ENCODE measurements at regions not wholly inside any gene's neighbourhood (a gene's known extent, or its start where the extent isn't known, plus 50 kb on each side); places are given as distances from the start of the nearest gene placed in this dataset.

GRCh38 chr12:4031703-4032291 lies 158.6 kb upstream of the PARP11 start:
- no peak overlapping the region for H3K27ac Mint-ChIP-seq
- H3K27me3 ChIP-seq (ENCODE audit: insufficient read depth), result peaks cover 12% of the 10 kb centered on the region; the same call in 1 of the 2 replicates

DNA sequence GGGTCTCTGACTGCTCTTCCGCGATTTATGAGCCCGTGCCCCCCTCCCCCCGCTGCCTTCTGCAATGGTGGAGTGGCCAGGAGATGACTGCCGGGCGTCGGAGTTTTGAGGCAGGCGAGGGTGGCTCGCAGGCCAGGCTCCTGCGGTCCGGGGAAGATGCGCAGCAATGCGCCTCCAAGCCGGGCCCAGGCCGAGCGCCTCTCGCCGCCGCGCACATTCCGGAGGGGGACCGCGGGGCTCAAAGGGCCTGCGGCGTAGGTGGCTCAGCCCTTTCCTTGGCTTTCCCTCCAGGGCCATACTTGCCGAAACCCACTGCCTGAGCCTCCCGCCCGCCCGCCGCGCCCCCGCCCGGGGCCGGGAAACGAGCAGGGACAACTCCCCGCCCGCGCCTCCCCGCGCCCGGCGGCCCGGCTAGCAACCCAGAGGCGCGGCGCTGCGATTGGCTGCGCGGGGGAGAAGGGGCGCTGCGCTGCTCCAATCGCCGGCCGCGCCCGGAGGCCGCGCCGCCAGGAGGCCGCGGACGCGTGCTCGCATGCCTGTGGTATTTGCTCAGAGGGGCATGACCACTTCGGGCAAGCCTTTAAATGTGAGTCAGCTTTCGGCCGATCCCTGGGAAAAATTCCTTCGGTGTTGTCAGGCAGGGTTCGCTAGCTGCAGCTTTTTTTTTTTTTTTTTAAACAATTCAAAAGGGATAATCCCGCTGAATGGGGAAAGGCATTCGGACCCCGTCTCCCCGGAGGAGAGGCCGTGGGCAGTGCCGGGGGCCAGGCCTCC lies 157.9 kb upstream of the PARP11 start:
- Mint-ChIP-seq H3K27me3 (ENCODE audit: insufficient read depth, low read depth, poor library complexity) (peaks cover 33% of the 10 kb centered on the region), H3K4me3 (no peak overlapping the region; the same call in 2 of the 3 replicates), H3K27ac (no peak overlapping the region), H3K9me3 (peaks cover 8% of the 10 kb centered on the region; the same call in 2 of the 3 replicates), H3K4me1 (peaks cover 49% of the 10 kb centered on the region), H3K36me3 (ENCODE audit: low read depth) (peaks cover 15% of the 10 kb centered on the region)
- Histone ChIP-seq H3K27me3 (ENCODE audit: insufficient read depth) (peaks cover 12% of the 10 kb centered on the region; the same call in 1 of the 2 replicates), H3K79me2 (replicated peaks; ENCODE audit: insufficient read depth) (no peaks in the 10 kb centered on the region), H4K20me1 (replicated peaks; ENCODE audit: insufficient read depth) (no peaks in the 10 kb centered on the region), H3K4me2 (peak overlapping the region; percentile 68), H3K4me1 (ENCODE audit: insufficient read depth) (peaks cover 26% of the 10 kb centered on the region), H3K36me3 (ENCODE audit: insufficient read depth) (no peaks in the 10 kb centered on the region), H2AFZ (no peak overlapping the region), H3K9me2 (ENCODE audit: insufficient read depth) (0 out of 2 replicates have a peak, but pooled peaks cover 5% of the 10 kb centered on the region), H3K4me3 (peak overlapping the region; percentile 35), H3F3A (replicated peaks; ENCODE audit: low read depth) (peaks cover 28% of the 10 kb centered on the region; the same call in 1 of the 2 replicates), H3K27ac (ENCODE audit: low read depth) (peak overlapping the region; percentile 94)
- peak; percentile 97 for DNase-seq (ENCODE audit: low spot score)
- TF ChIP-seq POLR2AphosphoS5 (IDR thresholded peaks at IDR 0.05; ENCODE audit: low read depth), result 0 out of 2 replicates have a peak, but pooled peaks have one; percentile 31
- TF ChIP-seq ZNF331 (CRISPR knock-in tag; IDR thresholded peaks at IDR 0.05; ENCODE audit: low read depth), result no peak
- no peak for TF ChIP-seq EZH2 (IDR thresholded peaks at IDR 0.05; ENCODE audit: low read depth, unreplicated experiment)
- peak; percentile 59 for TF ChIP-seq CREB1 (CRISPR knock-in tag; IDR thresholded peaks at IDR 0.05; ENCODE audit: low read depth)
- no peak for TF ChIP-seq STAT1 (IDR thresholded peaks at IDR 0.05; ENCODE audit: unreplicated experiment)
- ATAC-seq, result peak; percentile 93

More at GRCh38 chr12:4031703-4032291, 158.6 kb upstream of the PARP11 start:
- peaks cover 11% of the 10 kb centered on the region; the same call in 2 of the 3 replicates for H3K9me3 Mint-ChIP-seq
- no peaks in the 10 kb centered on the region for H3K36me3 ChIP-seq (ENCODE audit: insufficient read depth)
- H3F3A ChIP-seq (replicated peaks; ENCODE audit: low read depth), result peaks cover 21% of the 10 kb centered on the region; the same call in 1 of the 2 replicates
- peaks cover 35% of the 10 kb centered on the region for H3K27me3 Mint-ChIP-seq (ENCODE audit: insufficient read depth, low read depth, poor library complexity)
- H3K36me3 Mint-ChIP-seq (ENCODE audit: low read depth), result peaks cover 17% of the 10 kb centered on the region
- no peak overlapping the region for H2AFZ ChIP-seq
- H3K79me2 ChIP-seq (replicated peaks; ENCODE audit: insufficient read depth), result no peaks in the 10 kb centered on the region
- peak overlapping the region; percentile 94 for H3K27ac ChIP-seq (ENCODE audit: low read depth)
- TF ChIP-seq JUNB (IDR thresholded peaks at IDR 0.05; ENCODE audit: unreplicated experiment) (no peak), EZH2 (IDR thresholded peaks at IDR 0.05; ENCODE audit: low read depth, unreplicated experiment) (no peak), ZNF114 (CRISPR knock-in tag; IDR thresholded peaks at IDR 0.05) (no peak)
- peak overlapping the region; percentile 62; the same call in 1 of the 2 replicates for H3K4me2 ChIP-seq
- no peak overlapping the region for H3K4me3 ChIP-seq
- H4K20me1 ChIP-seq (replicated peaks; ENCODE audit: insufficient read depth), result no peaks in the 10 kb centered on the region
- ATAC-seq (peak; percentile 5), DNase-seq (ENCODE audit: low spot score) (no peak)
- peaks cover 19% of the 10 kb centered on the region for H3K4me1 ChIP-seq (ENCODE audit: insufficient read depth)
- H3K4me1 Mint-ChIP-seq, result peaks cover 42% of the 10 kb centered on the region
- H3K4me3 Mint-ChIP-seq, result no peak overlapping the region; the same call in 2 of the 3 replicates
- H3K9me2 ChIP-seq (ENCODE audit: insufficient read depth), result 0 out of 2 replicates have a peak, but pooled peaks cover 10% of the 10 kb centered on the region

DNA sequence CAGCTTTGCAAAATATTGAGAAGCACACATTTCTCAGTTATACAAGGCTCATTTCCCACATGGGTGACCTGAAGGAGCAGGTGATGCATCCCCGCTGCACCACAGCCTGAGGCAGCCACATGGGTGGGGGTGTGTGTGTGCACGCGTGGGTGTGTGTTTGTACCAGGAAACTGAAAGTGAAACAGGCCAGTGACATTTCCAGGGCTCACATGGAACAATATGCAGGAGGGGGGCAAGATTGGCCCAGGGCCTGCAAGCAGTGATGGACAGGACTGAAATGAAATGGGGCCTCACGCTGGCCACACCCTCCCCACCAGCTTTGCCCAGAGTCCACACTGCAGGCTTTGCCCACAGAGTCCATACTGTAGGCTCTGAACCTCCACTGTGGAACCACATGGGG lies 154.2 kb upstream of the PARP11 start:
- H3K4me2 ChIP-seq, result 0 out of 2 replicates have a peak overlapping the region, but pooled peaks have one; percentile 41
- peaks cover 73% of the 10 kb centered on the region for H3K4me1 Mint-ChIP-seq
- no peak overlapping the region for H3K4me3 Mint-ChIP-seq
- H3F3A ChIP-seq (replicated peaks; ENCODE audit: low read depth), result peaks cover 46% of the 10 kb centered on the region; the same call in 1 of the 2 replicates
- no peaks in the 10 kb centered on the region for H3K36me3 ChIP-seq (ENCODE audit: insufficient read depth)
- 0 out of 2 replicates have a peak, but pooled peaks cover 5% of the 10 kb centered on the region for H3K9me2 ChIP-seq (ENCODE audit: insufficient read depth)
- no peak for ATAC-seq
- H3K27ac Mint-ChIP-seq, result no peak overlapping the region; the same call in 1 of the 2 replicates
- peaks cover 15% of the 10 kb centered on the region for H3K36me3 Mint-ChIP-seq (ENCODE audit: low read depth)
- 0 out of 2 replicates have a peak overlapping the region, but pooled peaks have one; percentile 96 for H3K27ac ChIP-seq (ENCODE audit: low read depth)
- 0 out of 2 replicates have a peak, but pooled peaks cover 7% of the 10 kb centered on the region for H3K27me3 ChIP-seq (ENCODE audit: insufficient read depth)
- peaks cover 47% of the 10 kb centered on the region for H3K27me3 Mint-ChIP-seq (ENCODE audit: insufficient read depth, low read depth, poor library complexity)
- no peak overlapping the region for H2AFZ ChIP-seq
- H3K79me2 ChIP-seq (replicated peaks; ENCODE audit: insufficient read depth), result no peaks in the 10 kb centered on the region
- no peaks in the 10 kb centered on the region for H4K20me1 ChIP-seq (replicated peaks; ENCODE audit: insufficient read depth)
- no peak overlapping the region for H3K4me3 ChIP-seq
- no peak for DNase-seq (ENCODE audit: low spot score)
- peaks cover 8% of the 10 kb centered on the region; the same call in 2 of the 3 replicates for H3K9me3 Mint-ChIP-seq
- peaks cover 51% of the 10 kb centered on the region for H3K4me1 ChIP-seq (ENCODE audit: insufficient read depth)
- TF ChIP-seq, protein P1, sequence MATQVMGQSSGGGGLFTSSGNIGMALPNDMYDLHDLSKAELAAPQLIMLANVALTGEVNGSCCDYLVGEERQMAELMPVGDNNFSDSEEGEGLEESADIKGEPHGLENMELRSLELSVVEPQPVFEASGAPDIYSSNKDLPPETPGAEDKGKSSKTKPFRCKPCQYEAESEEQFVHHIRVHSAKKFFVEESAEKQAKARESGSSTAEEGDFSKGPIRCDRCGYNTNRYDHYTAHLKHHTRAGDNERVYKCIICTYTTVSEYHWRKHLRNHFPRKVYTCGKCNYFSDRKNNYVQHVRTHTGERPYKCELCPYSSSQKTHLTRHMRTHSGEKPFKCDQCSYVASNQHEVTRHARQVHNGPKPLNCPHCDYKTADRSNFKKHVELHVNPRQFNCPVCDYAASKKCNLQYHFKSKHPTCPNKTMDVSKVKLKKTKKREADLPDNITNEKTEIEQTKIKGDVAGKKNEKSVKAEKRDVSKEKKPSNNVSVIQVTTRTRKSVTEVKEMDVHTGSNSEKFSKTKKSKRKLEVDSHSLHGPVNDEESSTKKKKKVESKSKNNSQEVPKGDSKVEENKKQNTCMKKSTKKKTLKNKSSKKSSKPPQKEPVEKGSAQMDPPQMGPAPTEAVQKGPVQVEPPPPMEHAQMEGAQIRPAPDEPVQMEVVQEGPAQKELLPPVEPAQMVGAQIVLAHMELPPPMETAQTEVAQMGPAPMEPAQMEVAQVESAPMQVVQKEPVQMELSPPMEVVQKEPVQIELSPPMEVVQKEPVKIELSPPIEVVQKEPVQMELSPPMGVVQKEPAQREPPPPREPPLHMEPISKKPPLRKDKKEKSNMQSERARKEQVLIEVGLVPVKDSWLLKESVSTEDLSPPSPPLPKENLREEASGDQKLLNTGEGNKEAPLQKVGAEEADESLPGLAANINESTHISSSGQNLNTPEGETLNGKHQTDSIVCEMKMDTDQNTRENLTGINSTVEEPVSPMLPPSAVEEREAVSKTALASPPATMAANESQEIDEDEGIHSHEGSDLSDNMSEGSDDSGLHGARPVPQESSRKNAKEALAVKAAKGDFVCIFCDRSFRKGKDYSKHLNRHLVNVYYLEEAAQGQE (IDR thresholded peaks at IDR 0.05; ENCODE audit: unreplicated experiment), result no peak
- TF ChIP-seq JUNB (IDR thresholded peaks at IDR 0.05; ENCODE audit: unreplicated experiment), result no peak
- TF ChIP-seq STAT1 (IDR thresholded peaks at IDR 0.05; ENCODE audit: unreplicated experiment), result no peak
- no peak for TF ChIP-seq NANOG (IDR thresholded peaks at IDR 0.05; ENCODE audit: borderline replicate concordance)

Measured in GM23338 (cell line).